22Rv1 (cell line): ENCODE measurements at regions not wholly inside any gene's neighbourhood (a gene's known extent, or its start where the extent isn't known, plus 50 kb on each side); places are given as distances from the start of the nearest gene placed in this dataset.

ENCODE experiments used
- H3K27ac ChIP-seq: fragments of 450-650 bp; 2 replicates; pipeline ENCODE4 v1.5.1; 2017
- CTCF ChIP-seq: fragments of 450-650 bp; IDR thresholded peaks from 2 replicates; pipeline ENCODE4 v1.5.1; 2017; ENCODE audit warnings: mild to moderate bottlenecking
- ZFX ChIP-seq: fragments of 450-650 bp; IDR thresholded peaks from 2 replicates; pipeline ENCODE4 v1.6.1; 2017; ENCODE audit warnings: antibody characterized with exemption, borderline replicate concordance

GRCh38 chr1:38210895-38211177, 164.2 kb upstream of the POU3F1 start:
- TF ChIP-seq ZFX (no peak), CTCF (no peak)
- H3K27ac ChIP-seq: no peak overlapping the region

- TF ChIP-seq ZFX (no peak), CTCF (no peak)
- no peak overlapping the region for H3K27ac ChIP-seq
Measured at GRCh38 chr1:38210021-38210894, 163.7 kb upstream of the POU3F1 start.

- no peak overlapping the region for H3K27ac ChIP-seq
- TF ChIP-seq CTCF (no peak), ZFX (no peak)
Measured at GRCh38 chr1:38208716-38209632, 162.4 kb upstream of the POU3F1 start.

- H3K27ac ChIP-seq: no peak overlapping the region
- TF ChIP-seq CTCF (no peak), ZFX (no peak)
Measured at GRCh38 chr1:38207906-38208305, 161.3 kb upstream of the POU3F1 start.

- TF ChIP-seq CTCF (no peak), ZFX (no peak)
Measured at GRCh38 chr1:38207275-38207674, 160.7 kb upstream of the POU3F1 start.

GRCh38 chr1:38204698-38205097, 158.1 kb upstream of the POU3F1 start:
- H3K27ac ChIP-seq: no peak overlapping the region
- TF ChIP-seq CTCF: no peak
- TF ChIP-seq ZFX: no peak

More at GRCh38 chr1:38207275-38207674, 160.7 kb upstream of the POU3F1 start:
- H3K27ac ChIP-seq: no peak overlapping the region

GRCh38 chr1:38203441-38203840, 156.8 kb upstream of the POU3F1 start:
- H3K27ac ChIP-seq: no peak overlapping the region
- TF ChIP-seq CTCF (no peak), ZFX (no peak)
